Vagina (tissue), 2 donors: ENCODE measurements at regions not wholly inside any gene's neighbourhood (a gene's known extent, or its start where the extent isn't known, plus 50 kb on each side); places are given as distances from the start of the nearest gene placed in this dataset.

ENCODE experiments used
- CTCF ChIP-seq, 3 experiments: fragments of 450-650 bp in 2 of 3; fragments of 200-600 bp in 1 of 3; sonication (generic) in 1 of 3; IDR thresholded peaks; one replicate each; pipeline ENCODE4 v1.5.1; 2017 to 2019; ENCODE audit warnings: antibody characterized with exemption in 3 of 3, mild to moderate bottlenecking in 2 of 3, moderate library complexity in 2 of 3
- POLR2AphosphoS5 ChIP-seq, 2 donors: sonication (generic); formaldehyde crosslinking; IDR thresholded peaks; one replicate each; pipeline ENCODE4 v1.9.0; 2017; ENCODE audit warnings: antibody characterized with exemption in 2 of 2, mild to moderate bottlenecking in 2 of 2, low read depth in 1 of 2; ENCODE audit not compliant: insufficient read depth in 1 of 2

- TF ChIP-seq CTCF (IDR thresholded peaks at IDR 0.05) (no peak), POLR2AphosphoS5 (IDR thresholded peaks at IDR 0.05; ENCODE audit: insufficient read depth in 1 of 2, low read depth in 1 of 2) (no peak)
Observed at GRCh38 chr5:68711293-68712200, 382.3 kb upstream of the SLC30A5 start.
